CD14-positive monocyte (primary cell): ENCODE measurements at regions not wholly inside any gene's neighbourhood (a gene's known extent, or its start where the extent isn't known, plus 50 kb on each side); places are given as distances from the start of the nearest gene placed in this dataset.

Experiments used
- DNase-seq, 3 donors: peaks; one replicate each; pipeline ENCODE4 v3.0.0-alpha.2; 2011 to 2022
- H2AFZ ChIP-seq: 2 replicates; pipeline ENCODE4 v1.6.0; 2012; ENCODE audit warnings: mild to moderate bottlenecking, low read depth, low read length, inconsistent platforms; ENCODE audit not compliant: insufficient read depth, poor library complexity, severe bottlenecking
- H3K27ac ChIP-seq, 2 donors: 1 replicate in 1 of 2; 2 replicates in 1 of 2; pipeline ENCODE4 v1.5.1; 2012 to 2013; ENCODE audit warnings: low read length in 2 of 2, control low read depth in 1 of 2, inconsistent platforms in 1 of 2, low read depth in 1 of 2, mild to moderate bottlenecking in 1 of 2
- H3K27me3 ChIP-seq, 2 donors: one replicate each; pipeline versions ENCODE4 v1.6.0 to v1.6.1; 2011 to 2013; ENCODE audit warnings: low read length in 2 of 2; ENCODE audit not compliant: control insufficient read depth in 2 of 2, insufficient read depth in 2 of 2
- H3K36me3 ChIP-seq, 2 donors: replicated peaks in 1 of 2; 1 replicate in 1 of 2; 2 replicates in 1 of 2; pipeline versions ENCODE4 v1.5.1 to v1.6.1; 2012 to 2013; ENCODE audit warnings: low read length in 2 of 2, control low read depth in 1 of 2, inconsistent platforms in 1 of 2, mild to moderate bottlenecking in 1 of 2; ENCODE audit not compliant: insufficient read depth in 2 of 2, control insufficient read depth in 1 of 2
- H3K4me1 ChIP-seq, 2 donors: 1 replicate in 1 of 2; 2 replicates in 1 of 2; pipeline versions ENCODE4 v1.5.1 to v1.6.1; 2012 to 2013; ENCODE audit warnings: low read length in 2 of 2, control low read depth in 1 of 2, inconsistent platforms in 1 of 2, mild to moderate bottlenecking in 1 of 2, moderate library complexity in 1 of 2; ENCODE audit not compliant: insufficient read depth in 2 of 2, control insufficient read depth in 1 of 2
- H3K4me2 ChIP-seq: replicated peaks from 2 replicates; pipeline ENCODE3; 2012; ENCODE audit warnings: low read length, moderate library complexity, mild to moderate bottlenecking; ENCODE audit not compliant: poor library complexity, severe bottlenecking; ENCODE audit errors: extremely low read depth
- H3K4me3 ChIP-seq, 3 experiments: fragments of 200-600 bp in 1 of 3; sonication (generic) in 1 of 3; replicated peaks in 1 of 3; 1 replicate in 2 of 3; 2 replicates in 1 of 3; pipeline ENCODE4 v1.5.1; 2011 to 2013; ENCODE audit warnings: low read length in 3 of 3, mild to moderate bottlenecking in 3 of 3, control low read depth in 2 of 3, low read depth in 2 of 3, inconsistent platforms in 1 of 3, moderate library complexity in 1 of 3
- H3K79me2 ChIP-seq: 2 replicates; pipeline ENCODE4 v1.6.0; 2012; ENCODE audit warnings: mild to moderate bottlenecking, control low read depth, inconsistent platforms, low read length, moderate library complexity; ENCODE audit not compliant: insufficient read depth
- H3K9ac ChIP-seq: 2 replicates; pipeline ENCODE4 v1.6.0; 2017; ENCODE audit warnings: low read length, mild to moderate bottlenecking; ENCODE audit not compliant: insufficient read depth, poor library complexity, severe bottlenecking
- H3K9me3 ChIP-seq, 2 donors: replicated peaks in 1 of 2; 1 replicate in 1 of 2; 2 replicates in 1 of 2; pipeline versions ENCODE4 v1.5.1 to v1.6.1; 2012 to 2013; ENCODE audit warnings: low read length in 2 of 2, control low read depth in 1 of 2; ENCODE audit not compliant: control insufficient read depth in 1 of 2, insufficient read depth in 1 of 2
- H4K20me1 ChIP-seq: 2 replicates; pipeline ENCODE4 v1.6.0; 2012; ENCODE audit warnings: mild to moderate bottlenecking, low read length, control low read depth, moderate library complexity; ENCODE audit not compliant: insufficient read depth
- H3K27ac Mint-ChIP-seq, 7 donors: one replicate each; pipeline ENCODE4 v1.8.0; 2020; ENCODE audit warnings: mild to moderate bottlenecking in 7 of 7, mixed read lengths in 7 of 7, moderate library complexity in 6 of 7, inconsistent platforms in 2 of 7
- H3K27me3 Mint-ChIP-seq, 3 donors: one replicate each; pipeline ENCODE4 v1.8.0; 2021 to 2022; ENCODE audit warnings: low read depth in 3 of 3, mild to moderate bottlenecking in 3 of 3, mixed read lengths in 3 of 3, moderate library complexity in 3 of 3, inconsistent platforms in 1 of 3
- H3K36me3 Mint-ChIP-seq, 2 donors: one replicate each; pipeline ENCODE4 v1.8.0; 2020; ENCODE audit warnings: mixed read lengths in 2 of 2, inconsistent platforms in 1 of 2, mild to moderate bottlenecking in 1 of 2
- H3K4me1 Mint-ChIP-seq: one replicate; pipeline ENCODE4 v1.8.0; 2020; ENCODE audit warnings: mild to moderate bottlenecking, mixed read lengths
- H3K4me3 Mint-ChIP-seq, 2 donors: one replicate each; pipeline ENCODE4 v1.8.0; 2020; ENCODE audit warnings: mild to moderate bottlenecking in 2 of 2, mixed read lengths in 2 of 2, moderate library complexity in 1 of 2
- H3K9me3 Mint-ChIP-seq, 7 donors: one replicate each; pipeline ENCODE4 v1.8.0; 2020 to 2022; ENCODE audit warnings: mixed read lengths in 7 of 7, mild to moderate bottlenecking in 6 of 7, moderate library complexity in 6 of 7, inconsistent platforms in 2 of 7
- WGBS: methylation state at CpG from one replicate; pipeline ENCODE4 v1.1.5; 2013; ENCODE audit warnings: missing lambda C conversion rate; ENCODE audit not compliant: insufficient coverage; 5-methylcytosine and 5-hydroxymethylcytosine counted together
- intact Hi-C, 2 donors: fragments of 100-400 bp; cut with micrococcal nuclease; formaldehyde crosslinking; loops; one replicate each; pipeline versions ENCODE4 v1.15.0 to v1.15.1; 2023
- TF ChIP-seq, protein P1 (sequence below): fragments of 200-600 bp; IDR thresholded peaks from one replicate; pipeline ENCODE4 v1.8.0; 2022; ENCODE audit warnings: antibody characterized with exemption, mild to moderate bottlenecking

DNA sequence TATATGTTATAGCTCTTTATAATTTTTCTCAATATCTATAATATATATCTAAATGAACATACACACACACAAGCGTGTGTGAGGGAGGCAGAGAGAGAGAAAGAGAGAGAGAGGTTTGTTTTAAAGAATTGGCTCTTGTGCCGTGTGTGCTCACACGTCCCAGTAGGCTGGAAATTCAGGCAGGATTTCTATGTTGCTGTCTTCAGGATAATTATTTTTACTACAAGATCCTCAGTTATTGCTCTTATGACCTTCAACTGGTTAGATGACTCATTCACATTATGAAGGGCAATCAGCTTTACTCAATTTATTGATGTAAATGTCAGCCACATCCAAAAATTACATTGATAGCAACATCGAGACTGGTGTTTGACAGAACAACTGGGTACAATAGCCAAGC, 1520.7 kb upstream of the PCDH7 start:
- WGBS, result no CpG with 5 or more reads among the region's 4 CpGs
- no peaks in the 10 kb centered on the region for H4K20me1 ChIP-seq
- H3K27ac Mint-ChIP-seq, result no peak overlapping the region
- TF ChIP-seq, protein P1, sequence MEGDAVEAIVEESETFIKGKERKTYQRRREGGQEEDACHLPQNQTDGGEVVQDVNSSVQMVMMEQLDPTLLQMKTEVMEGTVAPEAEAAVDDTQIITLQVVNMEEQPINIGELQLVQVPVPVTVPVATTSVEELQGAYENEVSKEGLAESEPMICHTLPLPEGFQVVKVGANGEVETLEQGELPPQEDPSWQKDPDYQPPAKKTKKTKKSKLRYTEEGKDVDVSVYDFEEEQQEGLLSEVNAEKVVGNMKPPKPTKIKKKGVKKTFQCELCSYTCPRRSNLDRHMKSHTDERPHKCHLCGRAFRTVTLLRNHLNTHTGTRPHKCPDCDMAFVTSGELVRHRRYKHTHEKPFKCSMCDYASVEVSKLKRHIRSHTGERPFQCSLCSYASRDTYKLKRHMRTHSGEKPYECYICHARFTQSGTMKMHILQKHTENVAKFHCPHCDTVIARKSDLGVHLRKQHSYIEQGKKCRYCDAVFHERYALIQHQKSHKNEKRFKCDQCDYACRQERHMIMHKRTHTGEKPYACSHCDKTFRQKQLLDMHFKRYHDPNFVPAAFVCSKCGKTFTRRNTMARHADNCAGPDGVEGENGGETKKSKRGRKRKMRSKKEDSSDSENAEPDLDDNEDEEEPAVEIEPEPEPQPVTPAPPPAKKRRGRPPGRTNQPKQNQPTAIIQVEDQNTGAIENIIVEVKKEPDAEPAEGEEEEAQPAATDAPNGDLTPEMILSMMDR, result no peak
- intact Hi-C loops, result no loop called here
- H3K4me1 Mint-ChIP-seq, result no peaks in the 10 kb centered on the region
- DNase-seq, result no peak
- H3K79me2 ChIP-seq, result no peaks in the 10 kb centered on the region
- H3K4me2 ChIP-seq, result no peak overlapping the region
- no peak overlapping the region for H3K27ac ChIP-seq
- H3K27me3 Mint-ChIP-seq, result no peaks in the 10 kb centered on the region
- H3K9ac ChIP-seq, result no peak overlapping the region
- no peaks in the 10 kb centered on the region for H3K9me3 ChIP-seq
- H3K9me3 Mint-ChIP-seq, result peaks cover 0 to 2% (median 0%) of the 10 kb centered on the region in 7 donors
- H2AFZ ChIP-seq, result no peak overlapping the region
- H3K4me1 ChIP-seq, result no peaks in the 10 kb centered on the region
- H3K4me3 ChIP-seq, result no peak overlapping the region
- no peak overlapping the region for H3K4me3 Mint-ChIP-seq
- H3K36me3 ChIP-seq, result no peaks in the 10 kb centered on the region
- H3K36me3 Mint-ChIP-seq, result no peaks in the 10 kb centered on the region
- no peaks in the 10 kb centered on the region for H3K27me3 ChIP-seq

DNA sequence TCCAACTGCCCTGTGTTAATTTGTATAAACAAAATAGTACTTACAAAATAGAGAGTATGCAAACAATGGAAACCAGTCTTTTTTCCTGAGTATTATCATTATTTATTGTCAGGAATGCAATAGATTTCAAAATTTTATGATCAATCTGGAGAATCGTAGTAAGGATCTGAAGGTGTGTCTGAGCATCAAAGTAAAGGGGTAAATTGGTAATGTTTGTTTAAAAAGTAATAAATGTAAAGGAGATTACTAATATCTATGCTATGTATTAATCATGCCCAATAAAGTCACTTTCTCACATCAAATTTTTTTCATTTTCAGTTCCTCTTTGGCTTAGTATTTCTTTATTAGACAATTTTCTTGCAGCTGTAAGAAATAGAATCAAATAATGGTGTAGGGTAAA, 1507.1 kb upstream of the PCDH7 start:
- no peaks in the 10 kb centered on the region for H3K79me2 ChIP-seq
- Mint-ChIP-seq H3K27ac (no peak overlapping the region), H3K9me3 (peaks cover 0 to 4% (median 0%) of the 10 kb centered on the region in 7 donors), H3K4me3 (no peak overlapping the region), H3K4me1 (no peaks in the 10 kb centered on the region), H3K36me3 (no peaks in the 10 kb centered on the region), H3K27me3 (peaks cover 0 to 2% (median 0%) of the 10 kb centered on the region in 3 donors)
- H4K20me1 ChIP-seq, result no peaks in the 10 kb centered on the region
- no peaks in the 10 kb centered on the region for H3K36me3 ChIP-seq
- TF ChIP-seq, protein P1, result no peak
- H3K27ac ChIP-seq, result no peak overlapping the region
- H3K4me1 ChIP-seq, result no peaks in the 10 kb centered on the region
- intact Hi-C loops, result no loop called here
- H2AFZ ChIP-seq, result no peak overlapping the region
- WGBS, result no CpG with 5 or more reads among the region's 1 CpG
- no peak overlapping the region for H3K4me3 ChIP-seq
- no peak overlapping the region for H3K9ac ChIP-seq
- H3K4me2 ChIP-seq, result no peak overlapping the region
- no peak for DNase-seq
- no peaks in the 10 kb centered on the region for H3K27me3 ChIP-seq
- H3K9me3 ChIP-seq, result no peaks in the 10 kb centered on the region
